Gastrocnemius medialis (tissue), 4 donors: ENCODE measurements at regions not wholly inside any gene's neighbourhood (a gene's known extent, or its start where the extent isn't known, plus 50 kb on each side); places are given as distances from the start of the nearest gene placed in this dataset.

Experiments
- ATAC-seq, 2 donors: fragments of 150-250 bp; one replicate each; pipeline ENCODE4 v1.9.1; 2016
- DNase-seq, 2 donors: peaks; one replicate each; pipeline ENCODE4 v3.0.0-alpha.2; 2019
- H3K27ac ChIP-seq, 4 donors: fragments of 200-600 bp; sonication (generic); 1 replicate in 1 of 4; 2 replicates in 3 of 4; pipeline ENCODE4 v1.5.1; 2016 to 2018; ENCODE audit warnings: mild to moderate bottlenecking in 2 of 4, moderate library complexity in 1 of 4
- H3K27me3 ChIP-seq, 3 donors: fragments of 200-600 bp; sonication (generic) in 2 of 3; 1 replicate in 1 of 3; 2 replicates in 2 of 3; pipeline versions ENCODE4 v1.5.1 to v1.6.0; 2016 to 2019; ENCODE audit warnings: mild to moderate bottlenecking in 1 of 3, moderate library complexity in 1 of 3
- H3K36me3 ChIP-seq, 2 donors: fragments of 200-600 bp; sonication (generic) in 1 of 2; one replicate each; pipeline ENCODE4 v1.5.1; 2017 to 2018
- H3K4me1 ChIP-seq, 2 donors: fragments of 200-600 bp; sonication (generic) in 1 of 2; one replicate each; pipeline ENCODE4 v1.5.1; 2016 to 2017; ENCODE audit warnings: mild to moderate bottlenecking in 2 of 2
- H3K4me3 ChIP-seq, 4 donors: fragments of 200-600 bp; sonication (generic) in 3 of 4; 1 replicate in 1 of 4; 2 replicates in 3 of 4; pipeline ENCODE4 v1.5.1; 2016 to 2019; ENCODE audit warnings: mild to moderate bottlenecking in 2 of 4
- H3K9me3 ChIP-seq, 3 donors: fragments of 200-600 bp; sonication (generic) in 2 of 3; 1 replicate in 1 of 3; 2 replicates in 2 of 3; pipeline ENCODE4 v1.5.1; 2016 to 2019
- CTCF ChIP-seq, 5 experiments: fragments of 450-650 bp in 3 of 5; fragments of 200-600 bp in 2 of 5; sonication (generic) in 2 of 5; IDR thresholded peaks in 4 of 5; conservative IDR thresholded peaks in 1 of 5; 1 replicate in 4 of 5; 2 replicates in 1 of 5; pipeline ENCODE4 v1.5.1; 2016 to 2019; ENCODE audit warnings: antibody characterized with exemption in 5 of 5, mild to moderate bottlenecking in 3 of 5, moderate library complexity in 3 of 5
- POLR2A ChIP-seq, 2 donors: fragments of 450-650 bp; IDR thresholded peaks; one replicate each; pipeline ENCODE4 v1.6.1; 2017; ENCODE audit warnings: antibody characterized with exemption in 2 of 2, mild to moderate bottlenecking in 2 of 2, moderate library complexity in 2 of 2
- in situ Hi-C, 4 donors: fragments of 200-750 bp; cut with MboI; loops; one replicate each; pipeline versions ENCODE4 v1.15.0 to v1.8.0; 2017; ENCODE audit warnings: low sequenced_read_pairs in 4 of 4
- intact Hi-C: fragments of 100-400 bp; cut with DNase I; formaldehyde crosslinking; loops from one replicate; pipeline ENCODE4 v1.15.1; 2023; ENCODE audit warnings: low total_unique reads

GRCh38 chr18:23356915-23357601, 96.0 kb upstream of the RIOK3 start:
- Histone ChIP-seq H3K27me3 (no peaks in the 10 kb centered on the region), H3K4me3 (no peak overlapping the region), H3K9me3 (no peaks in the 10 kb centered on the region), H3K36me3 (no peaks in the 10 kb centered on the region), H3K27ac (peak overlapping the region; percentile 42 to 66 (median 50)), H3K4me1 (peaks cover 9 to 24% of the 10 kb centered on the region in 2 donors)
- no peak for TF ChIP-seq POLR2A (IDR thresholded peaks at IDR 0.05)
- TF ChIP-seq CTCF (IDR thresholded peaks at IDR 0.05 in 4 of 5, conservative IDR thresholded peaks at IDR 0.05 in 1 of 5) = no peak
- ATAC-seq (peak; percentile 27 to 42), DNase-seq (no peak)
- intact Hi-C loops = loop anchor here (5.0 kb wide), 1 partner anchor 130 kb away; no protein-coding TSS in a partner anchor
- in situ Hi-C loops = loop anchor here in 1 of 4 donors (5.0 kb wide), 1 partner anchor 225 kb away; no protein-coding TSS in a partner anchor

GRCh38 chr18:23357996-23358594, 95.0 kb upstream of the RIOK3 start:
- H3K27me3 ChIP-seq = no peaks in the 10 kb centered on the region
- peak overlapping the region; percentile 42 to 66 (median 50) for H3K27ac ChIP-seq
- H3K36me3 ChIP-seq = no peaks in the 10 kb centered on the region
- intact Hi-C loops (loop anchor here (5.0 kb wide), 1 partner anchor 131 kb away; no protein-coding TSS in a partner anchor), in situ Hi-C loops (loop anchor here in 1 of 4 donors (5.0 kb wide), 1 partner anchor 226 kb away; no protein-coding TSS in a partner anchor)
- DNase-seq = peak in 1 of 2 donors; percentile 41
- no peak for TF ChIP-seq CTCF (IDR thresholded peaks at IDR 0.05 in 4 of 5, conservative IDR thresholded peaks at IDR 0.05 in 1 of 5)
- no peak for TF ChIP-seq POLR2A (IDR thresholded peaks at IDR 0.05)
- H3K4me1 ChIP-seq = peaks cover 9 to 24% of the 10 kb centered on the region in 2 donors
- H3K9me3 ChIP-seq = no peaks in the 10 kb centered on the region
- peak overlapping the region; percentile 2 to 38 (median 10) for H3K4me3 ChIP-seq
- peak; percentile 49 to 62 for ATAC-seq

- intact Hi-C loops = loop anchor here (1.0 to 5.0 kb wide), 2 partner anchors 132 to 228 kb away; no protein-coding TSS in a partner anchor
- H3K4me1 ChIP-seq = peaks cover 9 to 24% of the 10 kb centered on the region in 2 donors
- in situ Hi-C loops = loop anchor here in 1 of 4 donors (5.0 kb wide), 1 partner anchor 227 kb away; no protein-coding TSS in a partner anchor
- H3K27me3 ChIP-seq = no peaks in the 10 kb centered on the region
- no peaks in the 10 kb centered on the region for H3K9me3 ChIP-seq
- DNase-seq (no peak), ATAC-seq (peak; percentile 15 to 32)
- no peak overlapping the region for H3K4me3 ChIP-seq
- TF ChIP-seq CTCF (IDR thresholded peaks at IDR 0.05 in 4 of 5, conservative IDR thresholded peaks at IDR 0.05 in 1 of 5) (no peak), POLR2A (IDR thresholded peaks at IDR 0.05) (no peak)
- H3K27ac ChIP-seq = no peak overlapping the region
- no peaks in the 10 kb centered on the region for H3K36me3 ChIP-seq
Measured at GRCh38 chr18:23359421-23359820, 93.7 kb upstream of the RIOK3 start.

GRCh38 chr18:23363865-23364570, 89.1 kb upstream of the RIOK3 start:
- DNase-seq (no peak), ATAC-seq (no peak)
- Histone ChIP-seq H3K27ac (no peak overlapping the region), H3K4me3 (no peak overlapping the region), H3K27me3 (no peaks in the 10 kb centered on the region), H3K9me3 (no peaks in the 10 kb centered on the region), H3K36me3 (no peaks in the 10 kb centered on the region), H3K4me1 (no peaks in the 10 kb centered on the region)
- no peak for TF ChIP-seq POLR2A (IDR thresholded peaks at IDR 0.05)
- in situ Hi-C loops (no loop called here), intact Hi-C loops (no loop called here)

GRCh38 chr18:23365602-23366001, 87.5 kb upstream of the RIOK3 start:
- Histone ChIP-seq H3K9me3 (no peaks in the 10 kb centered on the region), H3K27ac (peak overlapping the region in 2 of 4 donors; percentile 25 to 46), H3K4me3 (no peak overlapping the region), H3K27me3 (no peaks in the 10 kb centered on the region), H3K4me1 (no peaks in the 10 kb centered on the region), H3K36me3 (no peaks in the 10 kb centered on the region)
- intact Hi-C loops (no loop called here), in situ Hi-C loops (no loop called here)
- DNase-seq (no peak), ATAC-seq (peak; percentile 68 to 72)
- no peak for TF ChIP-seq POLR2A (IDR thresholded peaks at IDR 0.05)
- TF ChIP-seq CTCF (IDR thresholded peaks at IDR 0.05 in 4 of 5, conservative IDR thresholded peaks at IDR 0.05 in 1 of 5) = no peak
